HG02938 (cell line): ENCODE measurements at regions not wholly inside any gene's neighbourhood (a gene's known extent, or its start where the extent isn't known, plus 50 kb on each side); places are given as distances from the start of the nearest gene placed in this dataset.

ENCODE experiments used
- ATAC-seq: cut with Tn5 transposase; IDR thresholded peaks from one replicate; pipeline ENCODE4 v1.9.1; 2021; ENCODE audit warnings: mild to moderate bottlenecking, moderate library complexity; ENCODE audit not compliant: unreplicated experiment

DNA sequence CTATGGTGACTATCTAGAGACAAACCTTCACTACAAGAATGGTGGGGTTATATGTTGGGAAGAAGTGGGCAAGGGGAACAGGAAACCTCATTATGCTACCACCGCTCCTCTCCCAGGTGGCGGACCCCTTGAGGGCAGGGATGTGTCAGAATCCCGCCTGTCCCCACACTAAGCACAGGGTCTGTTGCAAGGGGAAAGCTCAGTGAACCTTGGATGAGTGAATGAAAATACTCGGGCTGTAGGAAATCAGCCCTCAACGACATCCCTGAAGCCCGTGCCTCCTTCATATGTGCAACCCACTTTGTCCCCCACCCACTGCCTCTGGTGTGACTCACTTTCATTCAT lies 68.2 kb upstream of the AMPD3 start:
- no peak for ATAC-seq

DNA sequence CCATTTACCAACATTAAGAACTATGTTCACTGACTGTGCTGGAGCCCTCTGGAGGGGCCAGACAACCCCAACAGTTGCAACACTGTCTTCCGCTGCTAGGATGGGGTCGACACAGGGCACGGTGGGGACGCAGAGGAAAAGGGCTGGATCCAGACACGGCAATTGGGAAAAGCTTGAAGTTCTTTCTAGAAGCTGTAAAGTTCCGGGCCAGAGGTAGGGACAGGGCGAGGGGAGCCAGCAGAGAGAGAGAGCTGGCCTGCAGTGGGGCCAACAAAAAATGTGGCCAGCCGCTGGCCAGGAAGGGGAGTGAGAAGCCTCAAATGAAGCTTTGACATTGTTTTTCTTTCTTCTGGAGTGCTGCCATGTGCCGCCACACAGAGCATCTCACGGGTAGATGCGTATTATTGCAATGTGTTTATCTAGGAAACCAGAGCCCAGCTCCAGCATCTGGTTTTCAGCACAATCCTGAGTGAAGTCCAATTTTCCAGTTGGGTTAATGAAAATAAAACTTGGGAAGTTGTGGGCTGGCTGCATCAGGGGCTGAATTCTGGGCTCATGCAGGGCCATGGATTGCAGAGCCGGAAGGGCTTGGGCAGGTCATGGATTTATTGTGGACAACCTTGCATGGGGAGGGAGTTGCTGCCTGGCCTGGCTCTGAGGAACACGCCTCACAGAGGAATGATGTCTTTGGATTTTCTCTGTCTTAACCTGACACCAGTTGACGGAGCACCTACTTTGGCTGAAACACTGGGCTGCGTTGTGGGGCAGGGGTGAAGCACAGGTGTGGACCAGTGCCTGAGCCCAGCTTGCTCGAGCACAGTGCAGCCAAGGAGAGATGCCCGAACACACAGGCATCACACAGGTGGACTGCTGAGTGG lies 67.6 kb upstream of the AMPD3 start:
- no peak for ATAC-seq

GRCh38 chr11:10388101-10388500 lies 67.0 kb upstream of the AMPD3 start:
- ATAC-seq, result no peak

GRCh38 chr11:10388574-10388973 lies 66.5 kb upstream of the AMPD3 start:
- no peak for ATAC-seq

DNA sequence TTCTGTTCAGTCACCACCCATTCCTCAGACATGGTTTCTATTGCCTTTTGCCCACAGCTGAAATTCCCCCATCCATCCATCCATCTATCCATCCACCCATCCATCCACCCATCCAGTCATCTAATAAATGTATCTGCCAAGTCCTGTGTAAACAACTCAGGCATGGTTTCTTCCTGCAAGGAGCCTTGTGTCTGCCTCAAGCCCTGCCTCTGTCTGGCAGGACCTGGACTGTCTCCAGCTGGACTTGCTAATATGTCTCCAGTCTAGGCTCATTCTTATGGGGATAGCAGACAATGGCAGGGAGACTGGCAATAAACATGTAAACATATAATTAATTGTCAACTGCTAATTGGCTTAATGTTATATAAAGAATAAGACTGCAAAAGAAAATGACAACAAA lies 64.7 kb upstream of the AMPD3 start:
- no peak for ATAC-seq

GRCh38 chr11:10392095-10393079 lies 62.7 kb upstream of the AMPD3 start:
- no peak for ATAC-seq

- no peak for ATAC-seq
Observed at GRCh38 chr11:10394229-10395101, 60.6 kb upstream of the AMPD3 start.

DNA sequence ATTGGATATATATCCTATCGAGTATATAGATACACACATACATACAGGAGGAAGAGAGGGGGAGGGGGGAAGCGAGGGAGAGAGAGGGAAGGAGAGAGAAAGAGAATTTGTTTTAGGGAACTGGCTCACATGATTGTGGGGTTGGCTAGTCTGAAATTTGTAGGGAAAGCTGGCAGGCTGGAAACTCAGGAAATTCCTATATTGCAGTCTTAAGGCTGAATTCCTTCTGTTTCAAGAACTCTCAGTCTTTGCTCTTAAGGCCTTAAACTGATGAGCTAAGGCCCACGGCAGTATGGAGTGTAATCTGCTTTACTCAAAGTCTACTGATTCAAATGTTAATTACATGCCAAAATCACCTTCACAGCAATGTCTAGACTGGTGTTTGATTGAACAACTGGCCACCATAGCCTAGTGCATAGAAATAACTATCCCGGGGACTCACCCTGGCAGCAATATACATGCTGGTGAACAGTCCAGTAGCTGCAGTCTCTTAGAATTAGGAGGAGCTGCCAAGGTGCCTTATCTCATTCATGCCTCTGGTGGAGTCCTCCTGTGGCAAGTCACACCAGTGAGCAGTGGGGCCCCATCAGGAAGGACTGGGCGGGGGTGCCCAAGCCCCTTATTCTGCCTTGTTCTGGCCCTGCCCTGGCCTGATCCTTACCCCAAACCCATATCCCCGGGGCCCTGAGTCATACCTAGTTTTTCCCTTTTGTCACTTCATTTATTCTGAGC lies 59.7 kb upstream of the AMPD3 start:
- no peak for ATAC-seq

- no peak for ATAC-seq
Observed at GRCh38 chr11:10396771-10397170, 58.3 kb upstream of the AMPD3 start.

GRCh38 chr11:10397226-10397987 lies 57.7 kb upstream of the AMPD3 start:
- ATAC-seq, result no peak

DNA sequence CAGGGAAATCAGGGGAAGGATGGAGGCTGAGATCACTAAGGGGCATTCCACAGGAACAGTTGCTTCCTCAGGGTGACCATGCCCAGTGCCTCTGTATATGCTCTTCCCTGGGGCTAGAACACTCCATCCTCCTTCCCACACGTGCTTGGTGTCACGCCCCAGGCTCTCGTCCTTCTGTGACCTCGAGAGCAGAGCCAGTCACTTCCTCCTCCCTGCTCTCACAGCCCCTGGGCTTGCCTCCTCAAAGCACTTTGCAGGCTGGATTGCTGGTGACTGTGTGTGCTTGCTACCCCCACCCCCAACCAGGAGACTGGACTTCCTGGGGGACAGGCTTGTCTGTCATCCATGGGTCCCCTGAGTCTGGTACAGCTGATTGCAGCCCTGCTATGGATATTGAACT lies 56.5 kb upstream of the AMPD3 start:
- no peak for ATAC-seq

DNA sequence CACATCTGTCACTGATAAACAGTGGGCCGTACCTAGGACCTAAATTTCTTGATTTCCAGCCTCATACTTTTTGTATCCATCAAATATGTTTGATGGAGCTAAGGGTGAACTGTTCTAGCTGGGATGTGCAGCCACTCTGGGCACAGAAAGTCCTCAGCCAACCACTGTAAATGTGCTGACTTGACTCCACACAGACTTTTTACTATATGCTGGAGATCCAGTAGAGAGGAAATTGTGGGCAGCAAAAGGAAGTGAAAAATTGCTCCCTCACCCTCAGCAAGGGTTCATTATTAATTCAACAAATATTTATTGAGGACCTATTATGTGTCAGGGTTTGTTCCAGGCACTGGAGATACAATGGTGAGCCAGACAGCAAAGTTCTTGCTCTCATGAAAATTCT lies 54.2 kb upstream of the AMPD3 start:
- no peak for ATAC-seq

GRCh38 chr11:10401256-10401655 lies 53.8 kb upstream of the AMPD3 start:
- no peak for ATAC-seq

DNA sequence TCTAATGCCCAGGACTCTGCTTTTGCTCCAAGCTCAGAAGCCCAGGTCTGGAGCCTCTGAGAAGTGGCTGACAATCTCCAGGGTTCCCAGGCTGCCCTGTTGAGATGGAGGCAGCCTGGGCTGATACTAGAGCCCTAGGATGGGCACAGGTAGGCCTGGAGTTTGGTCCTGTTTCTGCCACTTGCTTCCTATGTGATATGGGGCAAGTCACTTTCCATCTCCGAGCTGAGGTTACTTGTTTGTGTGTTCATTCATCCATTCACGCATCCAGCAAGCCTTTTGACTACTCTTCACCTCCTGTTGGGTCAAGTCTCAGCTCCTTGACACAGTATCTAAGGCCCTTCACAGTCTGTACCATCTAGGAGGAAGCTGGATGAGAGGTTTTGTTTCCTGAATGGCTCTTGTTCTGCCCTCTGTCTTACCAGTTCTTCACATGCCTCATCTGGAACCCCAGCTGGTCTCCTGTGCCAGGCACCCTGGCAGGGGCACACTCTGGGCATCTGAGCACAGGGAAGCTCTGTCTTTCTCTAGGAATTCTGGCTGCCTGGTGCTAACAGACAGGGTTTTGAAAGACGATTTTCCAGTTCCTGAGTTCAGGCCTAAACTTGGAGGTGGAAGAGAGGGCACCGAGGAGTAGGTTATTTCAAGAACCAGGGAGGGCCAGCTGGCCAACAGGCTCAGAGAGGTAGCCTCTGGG lies 53.2 kb upstream of the AMPD3 start:
- no peak for ATAC-seq
